MM.1S (cell line): ENCODE measurements at regions not wholly inside any gene's neighbourhood (a gene's known extent, or its start where the extent isn't known, plus 50 kb on each side); places are given as distances from the start of the nearest gene placed in this dataset.

ENCODE experiments used
- EZH2phosphoT487 ChIP-seq: fragments of 300-600 bp; sonication (generic); IDR thresholded peaks from 2 replicates; pipeline ENCODE4 v1.6.1; 2018; ENCODE audit warnings: antibody characterized with exemption, low read length
- TF ChIP-seq, protein P1 (sequence below): fragments of 300-600 bp; sonication (generic); IDR thresholded peaks from 2 replicates; pipeline ENCODE4 v1.5.1; 2016; ENCODE audit warnings: antibody characterized with exemption, low read length, mixed read lengths

DNA sequence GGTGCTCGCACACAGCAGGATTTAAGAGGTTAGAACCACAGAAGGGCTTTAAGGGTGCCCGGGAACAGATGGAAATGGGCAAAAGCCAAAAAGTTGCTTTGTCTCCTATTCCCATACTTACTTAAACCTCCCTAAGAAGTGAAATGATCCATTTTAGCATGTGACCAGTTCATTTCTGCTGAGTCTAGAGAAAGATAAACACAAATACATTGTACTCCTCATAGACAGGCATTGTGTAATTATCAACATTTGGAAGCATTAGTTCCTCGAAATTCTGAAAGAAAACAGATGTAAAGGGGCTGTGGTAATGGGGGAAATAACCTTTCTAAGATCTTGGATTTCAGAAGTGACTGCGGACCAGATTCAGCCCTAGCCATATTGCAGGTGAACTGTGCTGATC, 178.3 kb downstream of the CYB561 start:
- TF ChIP-seq, protein P1, sequence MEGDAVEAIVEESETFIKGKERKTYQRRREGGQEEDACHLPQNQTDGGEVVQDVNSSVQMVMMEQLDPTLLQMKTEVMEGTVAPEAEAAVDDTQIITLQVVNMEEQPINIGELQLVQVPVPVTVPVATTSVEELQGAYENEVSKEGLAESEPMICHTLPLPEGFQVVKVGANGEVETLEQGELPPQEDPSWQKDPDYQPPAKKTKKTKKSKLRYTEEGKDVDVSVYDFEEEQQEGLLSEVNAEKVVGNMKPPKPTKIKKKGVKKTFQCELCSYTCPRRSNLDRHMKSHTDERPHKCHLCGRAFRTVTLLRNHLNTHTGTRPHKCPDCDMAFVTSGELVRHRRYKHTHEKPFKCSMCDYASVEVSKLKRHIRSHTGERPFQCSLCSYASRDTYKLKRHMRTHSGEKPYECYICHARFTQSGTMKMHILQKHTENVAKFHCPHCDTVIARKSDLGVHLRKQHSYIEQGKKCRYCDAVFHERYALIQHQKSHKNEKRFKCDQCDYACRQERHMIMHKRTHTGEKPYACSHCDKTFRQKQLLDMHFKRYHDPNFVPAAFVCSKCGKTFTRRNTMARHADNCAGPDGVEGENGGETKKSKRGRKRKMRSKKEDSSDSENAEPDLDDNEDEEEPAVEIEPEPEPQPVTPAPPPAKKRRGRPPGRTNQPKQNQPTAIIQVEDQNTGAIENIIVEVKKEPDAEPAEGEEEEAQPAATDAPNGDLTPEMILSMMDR: no peak
- no peak for TF ChIP-seq EZH2phosphoT487
